ENCODE measurements at regions not wholly inside any gene's neighbourhood (a gene's known extent, or its start where the extent isn't known, plus 50 kb on each side); places are given as distances from the start of the nearest gene placed in this dataset.

GRCh38 chr2:134197445-134197844, 56.4 kb upstream of the MGAT5 start:
- H3K4me3 ChIP-seq (ENCODE audit: low read depth, low read length): no peak overlapping the region
- TF ChIP-seq CTCF (IDR thresholded peaks at IDR 0.05; ENCODE audit: low read depth, low read length): no peak

GRCh38 chr2:134198006-134198634, 55.8 kb upstream of the MGAT5 start:
- no peak for TF ChIP-seq CTCF (IDR thresholded peaks at IDR 0.05; ENCODE audit: low read depth, low read length)
- no peak overlapping the region for H3K4me3 ChIP-seq (ENCODE audit: low read depth, low read length)

GRCh38 chr2:134199123-134199522, 54.7 kb upstream of the MGAT5 start:
- TF ChIP-seq CTCF (IDR thresholded peaks at IDR 0.05; ENCODE audit: low read depth, low read length): no peak
- H3K4me3 ChIP-seq (ENCODE audit: low read depth, low read length): no peak overlapping the region

GRCh38 chr2:134200036-134200618, 53.7 kb upstream of the MGAT5 start:
- no peak overlapping the region for H3K4me3 ChIP-seq (ENCODE audit: low read depth, low read length)
- TF ChIP-seq CTCF (IDR thresholded peaks at IDR 0.05; ENCODE audit: low read depth, low read length): no peak

- H3K4me3 ChIP-seq (ENCODE audit: low read depth, low read length): no peak overlapping the region
- TF ChIP-seq CTCF (IDR thresholded peaks at IDR 0.05; ENCODE audit: low read depth, low read length): no peak
Measured at GRCh38 chr2:134201533-134201932, 52.3 kb upstream of the MGAT5 start.

- H3K4me3 ChIP-seq (ENCODE audit: low read depth, low read length): no peak overlapping the region
- TF ChIP-seq CTCF (IDR thresholded peaks at IDR 0.05; ENCODE audit: low read depth, low read length): no peak
Measured at GRCh38 chr2:134202371-134202770, 51.5 kb upstream of the MGAT5 start.

- no peak for TF ChIP-seq CTCF (IDR thresholded peaks at IDR 0.05; ENCODE audit: low read depth, low read length)
- H3K4me3 ChIP-seq (ENCODE audit: low read depth, low read length): no peak overlapping the region
Measured at GRCh38 chr2:134203175-134203574, 50.7 kb upstream of the MGAT5 start.
